ENCODE measurements at regions not wholly inside any gene's neighbourhood (a gene's known extent, or its start where the extent isn't known, plus 50 kb on each side); places are given as distances from the start of the nearest gene placed in this dataset.
A peak's percentile ranks its signal among the peaks of the same experiment; 100 is the strongest.

- no peak for DNase-seq
Observed at GRCh38 chr20:24097506-24098245, 109.1 kb upstream of the GGTLC1 start.

- DNase-seq, result no peak
Observed at GRCh38 chr20:24096864-24097450, 108.4 kb upstream of the GGTLC1 start.

GRCh38 chr20:24096264-24096663 is 107.7 kb upstream of the GGTLC1 start:
- DNase-seq, result no peak

DNA sequence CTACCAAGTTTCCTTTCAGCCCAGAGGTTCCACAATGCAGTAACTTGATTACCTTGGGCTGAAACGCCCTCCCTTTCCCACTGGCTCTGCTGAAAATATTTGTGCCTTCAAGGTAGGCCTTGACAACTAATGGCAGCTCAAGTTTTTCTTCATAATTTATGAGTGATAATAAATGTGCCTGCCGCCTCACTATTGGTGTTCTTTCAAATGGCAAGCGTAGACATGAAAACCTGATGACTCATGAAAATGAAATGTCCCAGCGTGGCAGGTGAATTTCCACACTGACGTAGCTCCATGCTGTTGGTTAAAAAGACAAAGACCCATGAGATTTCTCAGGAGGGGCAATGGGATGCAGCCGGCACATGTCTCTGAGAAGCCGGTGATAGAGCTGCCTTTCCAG is 107.2 kb upstream of the GGTLC1 start:
- no peak for DNase-seq

- no peak for DNase-seq
Observed at GRCh38 chr20:24095303-24095702, 106.7 kb upstream of the GGTLC1 start.

DNA sequence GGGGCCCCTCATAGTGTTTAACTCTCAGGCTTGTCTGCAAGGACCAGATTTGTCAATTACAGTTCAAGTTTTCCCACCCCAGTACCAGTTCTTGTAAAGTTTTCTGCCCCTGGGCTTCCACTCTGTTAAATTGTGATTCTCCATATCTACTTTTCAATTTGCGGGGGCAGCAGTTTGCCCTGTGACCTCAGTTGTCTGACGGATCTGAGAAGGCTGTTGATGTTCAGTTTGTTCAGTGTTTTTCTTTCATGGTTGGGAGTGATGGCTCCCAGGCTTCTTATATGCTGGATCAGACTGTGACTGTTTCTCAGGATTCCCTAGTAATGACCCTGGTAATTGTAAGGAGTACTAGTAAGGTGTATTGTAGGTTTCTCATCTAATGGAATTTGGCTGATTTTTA is 101.0 kb upstream of the GGTLC1 start:
- DNase-seq, result no peak

GRCh38 chr20:24086121-24086520 is 97.5 kb upstream of the GGTLC1 start:
- DNase-seq, result no peak

- no peak for DNase-seq
Observed at GRCh38 chr20:24084281-24084680, 95.7 kb upstream of the GGTLC1 start.

DNA sequence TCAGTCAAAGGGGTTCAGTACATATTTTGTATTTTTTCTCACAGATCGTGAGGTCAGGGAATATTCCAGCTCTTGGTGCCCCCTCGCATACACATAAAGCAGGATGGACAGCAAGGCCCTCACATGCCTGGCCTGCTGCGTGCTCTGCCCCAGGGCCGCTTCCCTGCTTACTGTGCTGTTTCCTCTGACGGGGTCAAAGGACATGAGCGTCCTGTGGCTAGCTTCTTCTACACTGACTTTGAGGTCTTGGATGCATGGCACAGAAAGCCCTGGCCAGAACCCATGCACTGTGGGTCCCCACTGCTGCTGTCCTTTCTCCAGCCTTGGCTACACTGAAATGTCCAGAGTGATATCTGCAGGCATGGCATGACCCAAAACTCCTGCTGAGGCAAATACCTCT is 92.5 kb upstream of the GGTLC1 start:
- DNase-seq, result no peak

- no peak for DNase-seq
Observed at GRCh38 chr20:24079661-24080412, 91.3 kb upstream of the GGTLC1 start.

- no peak for DNase-seq
Observed at GRCh38 chr20:24077145-24077544, 88.6 kb upstream of the GGTLC1 start.

- no peak for DNase-seq
Observed at GRCh38 chr20:24070679-24071078, 82.1 kb upstream of the GGTLC1 start.

- DNase-seq, result peak; percentile 13 to 23
Observed at GRCh38 chr20:24066076-24066700, 77.6 kb upstream of the GGTLC1 start.

GRCh38 chr20:24064915-24065314 is 76.3 kb upstream of the GGTLC1 start:
- no peak for DNase-seq

DNA sequence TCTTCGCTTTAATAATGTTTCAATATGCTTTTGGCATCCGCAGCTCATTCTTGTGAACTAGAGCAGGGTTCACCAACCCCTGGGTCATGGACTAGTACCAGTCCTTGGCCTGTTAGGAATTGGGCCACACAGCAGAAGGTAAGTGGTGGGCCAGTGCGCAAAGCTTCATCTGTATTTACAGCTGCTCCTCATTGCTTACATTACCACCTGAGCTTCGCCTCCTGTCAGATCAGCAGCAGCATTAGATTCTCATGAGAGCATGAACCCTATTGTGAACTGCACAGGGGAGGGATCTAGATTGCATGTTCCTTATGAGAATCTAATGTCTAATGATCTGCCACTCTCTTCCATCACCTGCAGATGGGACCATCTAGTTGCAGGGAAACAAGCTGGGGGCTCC is 75.5 kb upstream of the GGTLC1 start:
- no peak for DNase-seq

GRCh38 chr20:24063100-24063499 is 74.5 kb upstream of the GGTLC1 start:
- no peak for DNase-seq

DNA sequence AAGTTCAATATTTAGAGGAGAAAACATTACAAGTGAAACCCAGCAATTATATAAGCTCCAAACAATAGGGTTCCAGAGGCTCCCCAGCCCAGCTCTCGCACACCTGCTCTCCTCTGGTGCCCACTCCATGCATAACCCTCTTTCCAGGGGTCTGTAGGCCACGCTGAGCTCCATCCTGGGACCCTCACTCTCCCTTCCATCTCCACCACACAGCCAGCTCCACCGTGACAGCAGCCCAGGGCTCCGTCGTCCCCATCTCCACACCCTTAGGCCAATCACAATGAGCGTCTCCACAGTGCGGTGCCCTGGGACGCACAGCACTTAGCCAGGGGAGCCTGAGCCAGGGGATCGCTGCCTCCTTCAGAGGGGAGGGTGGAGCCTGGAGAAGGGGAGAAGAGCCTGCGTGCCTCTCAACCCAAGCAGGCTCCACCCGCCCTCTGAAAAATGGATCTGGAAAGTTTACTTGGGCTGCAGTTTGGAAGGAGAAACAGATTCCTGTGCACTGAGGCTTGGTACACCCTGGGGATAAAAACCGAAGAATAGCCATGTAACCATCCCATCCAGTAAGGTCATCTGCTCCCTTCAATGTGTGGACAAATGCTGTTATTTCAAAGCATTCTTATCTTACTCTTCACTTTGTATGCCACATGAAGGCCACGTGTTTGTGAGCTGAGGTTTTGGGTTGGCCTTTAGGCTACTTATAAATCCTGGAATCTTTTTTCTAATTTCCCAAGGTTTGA is 72.4 kb upstream of the GGTLC1 start:
- DNase-seq, result no peak

- no peak for DNase-seq
Observed at GRCh38 chr20:24059174-24059573, 70.6 kb upstream of the GGTLC1 start.

DNA sequence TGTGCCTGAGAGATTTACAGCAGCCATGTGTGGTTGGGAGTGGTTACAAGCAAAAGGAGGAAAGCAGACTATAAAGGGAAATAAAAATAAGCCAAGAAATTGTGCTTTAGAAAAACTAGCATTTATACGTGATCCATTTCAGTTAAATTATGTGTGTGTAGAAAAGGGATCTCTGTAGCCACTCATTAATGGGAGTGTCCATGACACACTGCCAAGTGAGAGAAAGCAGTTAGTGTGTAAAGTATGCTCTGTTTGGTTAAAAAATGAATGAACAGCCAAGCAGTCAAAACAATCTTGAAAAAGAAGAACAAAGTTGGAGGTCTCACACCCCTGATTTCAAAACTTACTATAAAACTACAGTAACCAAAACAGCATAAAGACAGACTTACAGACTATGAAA is 67.9 kb upstream of the GGTLC1 start:
- DNase-seq, result no peak

- DNase-seq, result no peak
Observed at GRCh38 chr20:24052599-24053275, 64.2 kb upstream of the GGTLC1 start.

DNA sequence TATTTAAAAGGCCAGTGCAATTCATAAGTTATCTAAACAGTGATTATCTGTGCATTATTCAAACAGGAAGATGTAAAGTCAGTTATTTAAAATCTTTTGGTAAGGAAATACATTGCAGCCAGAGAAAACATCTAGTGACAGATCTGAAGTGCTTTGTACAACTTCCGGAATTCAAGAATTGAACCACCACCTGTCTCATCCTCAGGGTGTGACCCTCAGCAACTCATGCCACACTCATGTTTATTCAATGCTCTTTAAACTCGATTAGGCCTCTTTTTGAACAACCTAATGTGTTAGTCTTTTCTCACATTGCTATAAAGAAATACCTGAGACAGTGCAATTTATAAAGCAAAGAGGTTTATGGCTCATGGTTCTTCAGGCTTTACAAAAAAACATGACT is 62.6 kb upstream of the GGTLC1 start:
- no peak for DNase-seq

DNA sequence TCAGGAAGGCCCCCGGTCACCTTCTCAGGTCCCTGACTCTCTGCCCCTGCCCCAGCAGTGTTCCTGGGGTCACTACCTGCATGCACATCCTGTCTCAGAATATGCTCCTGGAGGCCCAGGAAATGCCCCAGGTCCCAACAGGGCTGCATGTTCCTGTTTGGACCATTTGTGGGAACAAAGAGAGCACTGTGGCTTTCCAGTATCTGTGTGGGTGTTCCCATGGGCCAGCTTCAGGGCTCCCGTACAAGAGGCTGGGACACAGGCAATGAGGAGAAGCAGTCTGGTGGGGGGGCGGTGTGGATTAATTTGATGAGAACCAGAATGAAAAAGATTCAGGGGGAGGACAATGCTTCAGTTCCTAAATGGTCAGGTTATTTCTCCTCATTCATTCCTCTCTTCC is 61.5 kb upstream of the GGTLC1 start:
- DNase-seq, result no peak
